H1 (cell line): ENCODE measurements at regions not wholly inside any gene's neighbourhood (a gene's known extent, or its start where the extent isn't known, plus 50 kb on each side); places are given as distances from the start of the nearest gene placed in this dataset.

ENCODE experiments used
- POU5F1 ChIP-seq: IDR thresholded peaks from 2 replicates; pipeline ENCODE4 v1.6.1; 2011; ENCODE audit warnings: low read depth, mild to moderate bottlenecking, low read length, moderate library complexity
- TCF12 ChIP-seq: IDR thresholded peaks from 2 replicates; pipeline ENCODE4 v1.6.1; 2011; ENCODE audit warnings: low read depth, mild to moderate bottlenecking, low read length

GRCh38 chr13:27854606-27855005 lies 62.3 kb downstream of the GSX1 start (continued):
- TF ChIP-seq POU5F1 = no peak
- no peak for TF ChIP-seq TCF12
